ENCODE measurements at regions not wholly inside any gene's neighbourhood (a gene's known extent, or its start where the extent isn't known, plus 50 kb on each side); places are given as distances from the start of the nearest gene placed in this dataset.
A peak's percentile ranks its signal among the peaks of the same experiment; 100 is the strongest.

DNA sequence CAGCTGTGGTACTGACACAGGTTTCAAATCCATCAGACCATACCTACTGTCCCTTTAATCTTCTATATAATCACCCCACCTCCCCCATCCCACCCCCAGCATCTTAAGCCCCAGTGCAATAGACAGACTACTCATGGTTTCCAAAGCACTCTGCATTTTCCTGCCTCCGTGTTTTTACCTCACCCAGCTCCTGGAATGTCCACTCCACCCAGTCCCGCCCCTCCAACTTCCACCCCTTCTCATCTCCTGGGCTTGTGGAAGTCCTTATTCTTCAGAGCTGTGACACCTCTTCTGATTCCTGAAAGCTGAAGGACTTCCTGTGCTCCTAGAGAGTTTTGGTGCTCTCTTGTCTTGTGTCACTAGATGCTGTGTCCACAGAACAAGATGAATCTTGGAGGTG, 94.3 kb downstream of the EFNB1 start:
- Histone ChIP-seq H2AFZ (no peak overlapping the region), H3K4me3 (ENCODE audit: low read depth, low read length) (no peak overlapping the region), H3K4me2 (ENCODE audit: low read length) (no peak overlapping the region), H3K36me3 (ENCODE audit: control insufficient read depth, insufficient read depth, low read length) (no peaks in the 10 kb centered on the region), H3K9ac (no peak overlapping the region), H3K27me3 (ENCODE audit: control insufficient read depth, insufficient read depth, low read length) (no peaks in the 10 kb centered on the region), H3K9me3 (ENCODE audit: control insufficient read depth, low read length) (no peaks in the 10 kb centered on the region), H3K4me1 (no peaks in the 10 kb centered on the region), H3K79me2 (no peaks in the 10 kb centered on the region), H3K27ac (no peak overlapping the region)
- TF ChIP-seq, protein P1, sequence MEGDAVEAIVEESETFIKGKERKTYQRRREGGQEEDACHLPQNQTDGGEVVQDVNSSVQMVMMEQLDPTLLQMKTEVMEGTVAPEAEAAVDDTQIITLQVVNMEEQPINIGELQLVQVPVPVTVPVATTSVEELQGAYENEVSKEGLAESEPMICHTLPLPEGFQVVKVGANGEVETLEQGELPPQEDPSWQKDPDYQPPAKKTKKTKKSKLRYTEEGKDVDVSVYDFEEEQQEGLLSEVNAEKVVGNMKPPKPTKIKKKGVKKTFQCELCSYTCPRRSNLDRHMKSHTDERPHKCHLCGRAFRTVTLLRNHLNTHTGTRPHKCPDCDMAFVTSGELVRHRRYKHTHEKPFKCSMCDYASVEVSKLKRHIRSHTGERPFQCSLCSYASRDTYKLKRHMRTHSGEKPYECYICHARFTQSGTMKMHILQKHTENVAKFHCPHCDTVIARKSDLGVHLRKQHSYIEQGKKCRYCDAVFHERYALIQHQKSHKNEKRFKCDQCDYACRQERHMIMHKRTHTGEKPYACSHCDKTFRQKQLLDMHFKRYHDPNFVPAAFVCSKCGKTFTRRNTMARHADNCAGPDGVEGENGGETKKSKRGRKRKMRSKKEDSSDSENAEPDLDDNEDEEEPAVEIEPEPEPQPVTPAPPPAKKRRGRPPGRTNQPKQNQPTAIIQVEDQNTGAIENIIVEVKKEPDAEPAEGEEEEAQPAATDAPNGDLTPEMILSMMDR (IDR thresholded peaks at IDR 0.05): no peak

DNA sequence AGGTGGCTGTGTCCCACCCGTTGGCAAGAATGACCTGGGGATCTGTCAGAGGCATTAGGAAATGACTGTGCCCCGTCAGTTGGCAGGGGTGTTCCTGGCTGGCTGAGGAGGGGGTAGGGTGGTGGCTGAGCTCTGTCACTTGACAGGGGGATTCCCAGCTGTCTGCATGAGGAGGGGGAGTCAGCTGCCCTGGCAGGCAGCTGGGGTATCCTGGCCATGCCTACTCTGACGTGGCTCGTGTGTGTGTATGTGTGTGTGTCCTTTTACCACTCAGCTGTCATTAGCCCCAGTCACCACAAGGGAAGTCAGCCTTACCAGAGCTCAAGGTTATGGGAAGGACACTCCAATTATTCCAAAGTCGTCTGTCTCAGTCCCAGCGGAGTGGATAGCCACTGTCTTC, 93.2 kb downstream of the EFNB1 start:
- TF ChIP-seq, protein P1 (IDR thresholded peaks at IDR 0.05): no peak
- Histone ChIP-seq H3K9me3 (ENCODE audit: control insufficient read depth, low read length) (no peaks in the 10 kb centered on the region), H3K4me2 (ENCODE audit: low read length) (no peak overlapping the region), H3K79me2 (no peaks in the 10 kb centered on the region), H3K4me3 (ENCODE audit: low read depth, low read length) (no peak overlapping the region), H3K4me1 (no peaks in the 10 kb centered on the region), H3K27me3 (ENCODE audit: control insufficient read depth, insufficient read depth, low read length) (no peaks in the 10 kb centered on the region), H2AFZ (no peak overlapping the region), H3K9ac (no peak overlapping the region), H3K27ac (no peak overlapping the region), H3K36me3 (ENCODE audit: control insufficient read depth, insufficient read depth, low read length) (no peaks in the 10 kb centered on the region)

DNA sequence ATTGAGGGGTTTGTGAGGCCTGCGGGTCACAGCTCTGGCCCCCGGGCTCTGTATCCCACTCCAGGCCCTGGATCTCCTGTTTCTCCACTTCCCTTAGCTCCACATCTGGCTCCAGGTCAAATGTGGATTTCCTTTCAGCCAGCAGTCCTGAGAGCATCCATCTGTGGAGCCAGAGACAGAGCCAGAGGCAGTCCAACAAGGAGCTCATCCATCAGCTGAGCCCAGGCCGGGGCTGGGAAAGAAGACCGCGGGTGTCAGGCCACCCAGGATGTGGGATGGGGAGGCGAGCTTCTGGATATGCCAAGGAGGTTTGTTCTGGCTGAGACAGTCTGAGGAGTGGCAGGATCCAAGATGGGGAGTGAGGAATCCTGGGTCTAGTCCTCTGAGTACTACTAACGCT, 91.7 kb downstream of the EFNB1 start:
- H3K4me2 ChIP-seq (ENCODE audit: low read length): no peak overlapping the region
- H3K9ac ChIP-seq: no peak overlapping the region
- no peaks in the 10 kb centered on the region for H3K4me1 ChIP-seq
- no peaks in the 10 kb centered on the region for H3K9me3 ChIP-seq (ENCODE audit: control insufficient read depth, low read length)
- no peak overlapping the region for H3K27ac ChIP-seq
- TF ChIP-seq, protein P1 (IDR thresholded peaks at IDR 0.05): no peak
- no peaks in the 10 kb centered on the region for H3K36me3 ChIP-seq (ENCODE audit: control insufficient read depth, insufficient read depth, low read length)
- no peaks in the 10 kb centered on the region for H3K27me3 ChIP-seq (ENCODE audit: control insufficient read depth, insufficient read depth, low read length)
- no peak overlapping the region for H3K4me3 ChIP-seq (ENCODE audit: low read depth, low read length)
- no peak overlapping the region for H2AFZ ChIP-seq
- no peaks in the 10 kb centered on the region for H3K79me2 ChIP-seq

DNA sequence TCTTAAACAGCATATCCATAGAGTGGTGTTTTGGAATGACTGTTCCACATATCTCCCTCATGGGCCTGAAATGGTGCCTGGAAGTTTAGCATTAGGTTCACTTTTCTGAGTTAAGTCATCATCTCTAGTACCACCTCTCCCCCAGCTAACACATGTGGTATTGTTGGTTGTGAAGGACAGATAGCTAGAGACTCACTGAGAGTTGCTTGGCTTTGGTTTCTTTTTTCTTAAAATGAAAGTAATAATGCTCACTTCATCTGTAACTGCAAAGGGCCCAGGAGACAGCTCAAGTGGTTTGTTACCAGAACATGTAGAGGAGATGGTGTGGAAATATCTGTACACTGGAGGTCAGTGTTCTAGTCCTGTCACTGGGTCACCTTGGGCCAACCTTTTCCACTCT, 90.9 kb downstream of the EFNB1 start:
- Histone ChIP-seq H3K27me3 (ENCODE audit: control insufficient read depth, insufficient read depth, low read length) (no peaks in the 10 kb centered on the region), H3K9me3 (ENCODE audit: control insufficient read depth, low read length) (no peaks in the 10 kb centered on the region), H3K4me3 (ENCODE audit: low read depth, low read length) (no peak overlapping the region), H2AFZ (no peak overlapping the region), H3K79me2 (no peaks in the 10 kb centered on the region), H3K27ac (peak overlapping the region; percentile 32), H3K4me1 (no peaks in the 10 kb centered on the region), H3K4me2 (ENCODE audit: low read length) (no peak overlapping the region), H3K36me3 (ENCODE audit: control insufficient read depth, insufficient read depth, low read length) (no peaks in the 10 kb centered on the region), H3K9ac (no peak overlapping the region)
- TF ChIP-seq, protein P1 (IDR thresholded peaks at IDR 0.05): no peak

DNA sequence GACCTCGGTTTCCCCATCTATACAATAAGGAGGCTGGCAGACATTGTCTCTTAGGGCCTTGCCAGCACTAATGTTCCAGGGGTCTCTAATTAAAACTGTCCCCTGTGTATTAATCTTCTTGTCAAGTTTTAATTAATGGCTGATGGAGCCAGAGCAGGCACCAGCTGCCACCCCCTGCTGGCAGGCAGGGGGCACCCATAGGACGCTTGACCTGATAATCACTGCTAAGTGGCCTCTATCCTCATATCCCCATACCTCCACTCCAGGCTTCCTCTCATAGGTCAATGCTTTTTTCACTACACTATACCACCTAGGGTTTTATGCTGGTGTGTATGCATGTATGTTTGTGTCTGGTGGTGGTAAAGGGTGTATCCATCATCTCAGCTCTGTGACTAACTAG, 89.4 kb downstream of the EFNB1 start:
- Histone ChIP-seq H3K79me2 (no peaks in the 10 kb centered on the region), H2AFZ (no peak overlapping the region), H3K27ac (no peak overlapping the region), H3K4me3 (ENCODE audit: low read depth, low read length) (no peak overlapping the region), H3K4me1 (peaks cover 3% of the 10 kb centered on the region), H3K27me3 (ENCODE audit: control insufficient read depth, insufficient read depth, low read length) (no peaks in the 10 kb centered on the region), H3K4me2 (ENCODE audit: low read length) (no peak overlapping the region), H3K9ac (no peak overlapping the region), H3K9me3 (ENCODE audit: control insufficient read depth, low read length) (no peaks in the 10 kb centered on the region), H3K36me3 (ENCODE audit: control insufficient read depth, insufficient read depth, low read length) (no peaks in the 10 kb centered on the region)
- TF ChIP-seq, protein P1 (IDR thresholded peaks at IDR 0.05): no peak

Data from parathyroid adenoma (tissue), 2 donors.